ENCODE measurements at regions not wholly inside any gene's neighbourhood (a gene's known extent, or its start where the extent isn't known, plus 50 kb on each side); places are given as distances from the start of the nearest gene placed in this dataset.

DNA sequence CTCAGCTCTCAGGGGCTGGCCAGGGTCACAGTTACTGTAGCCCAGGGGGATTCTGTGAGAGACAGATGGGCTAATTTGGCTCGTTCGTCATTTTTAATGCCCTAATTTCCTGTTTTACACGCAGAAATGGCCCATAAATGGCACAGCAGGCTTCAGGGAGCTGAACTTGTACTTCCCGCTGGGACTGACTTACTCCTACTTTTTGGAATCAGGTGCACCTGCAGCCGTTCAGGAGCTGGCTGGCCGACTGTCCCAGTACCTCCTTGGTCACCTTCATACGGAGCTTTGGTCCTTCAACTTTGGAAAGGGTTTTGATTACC is 62.4 kb upstream of the URI1 start:
- Mint-ChIP-seq H3K27me3 (ENCODE audit: unreplicated experiment) (peaks cover 5% of the 10 kb centered on the region), H3K4me1 (ENCODE audit: low read depth, unreplicated experiment) (peaks cover 2% of the 10 kb centered on the region), H3K36me3 (ENCODE audit: unreplicated experiment) (no peaks in the 10 kb centered on the region), H3K9me3 (ENCODE audit: unreplicated experiment) (no peaks in the 10 kb centered on the region), H3K27ac (ENCODE audit: unreplicated experiment) (no peak overlapping the region), H3K4me3 (ENCODE audit: unreplicated experiment) (no peak overlapping the region)
- TF ChIP-seq, protein P1, sequence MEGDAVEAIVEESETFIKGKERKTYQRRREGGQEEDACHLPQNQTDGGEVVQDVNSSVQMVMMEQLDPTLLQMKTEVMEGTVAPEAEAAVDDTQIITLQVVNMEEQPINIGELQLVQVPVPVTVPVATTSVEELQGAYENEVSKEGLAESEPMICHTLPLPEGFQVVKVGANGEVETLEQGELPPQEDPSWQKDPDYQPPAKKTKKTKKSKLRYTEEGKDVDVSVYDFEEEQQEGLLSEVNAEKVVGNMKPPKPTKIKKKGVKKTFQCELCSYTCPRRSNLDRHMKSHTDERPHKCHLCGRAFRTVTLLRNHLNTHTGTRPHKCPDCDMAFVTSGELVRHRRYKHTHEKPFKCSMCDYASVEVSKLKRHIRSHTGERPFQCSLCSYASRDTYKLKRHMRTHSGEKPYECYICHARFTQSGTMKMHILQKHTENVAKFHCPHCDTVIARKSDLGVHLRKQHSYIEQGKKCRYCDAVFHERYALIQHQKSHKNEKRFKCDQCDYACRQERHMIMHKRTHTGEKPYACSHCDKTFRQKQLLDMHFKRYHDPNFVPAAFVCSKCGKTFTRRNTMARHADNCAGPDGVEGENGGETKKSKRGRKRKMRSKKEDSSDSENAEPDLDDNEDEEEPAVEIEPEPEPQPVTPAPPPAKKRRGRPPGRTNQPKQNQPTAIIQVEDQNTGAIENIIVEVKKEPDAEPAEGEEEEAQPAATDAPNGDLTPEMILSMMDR (IDR thresholded peaks at IDR 0.05; ENCODE audit: partially characterized antibody, unreplicated experiment) = no peak
- no peak for DNase-seq

- Mint-ChIP-seq H3K4me3 (ENCODE audit: unreplicated experiment) (no peak overlapping the region), H3K27me3 (ENCODE audit: unreplicated experiment) (peaks cover 6% of the 10 kb centered on the region), H3K9me3 (ENCODE audit: unreplicated experiment) (no peaks in the 10 kb centered on the region), H3K36me3 (ENCODE audit: unreplicated experiment) (no peaks in the 10 kb centered on the region), H3K27ac (ENCODE audit: unreplicated experiment) (no peak overlapping the region), H3K4me1 (ENCODE audit: low read depth, unreplicated experiment) (peaks cover 2% of the 10 kb centered on the region)
- TF ChIP-seq, protein P1 (IDR thresholded peaks at IDR 0.05; ENCODE audit: partially characterized antibody, unreplicated experiment) = no peak
- no peak for DNase-seq
Measured at GRCh38 chr19:29880498-29881081, 61.4 kb upstream of the URI1 start.

DNA sequence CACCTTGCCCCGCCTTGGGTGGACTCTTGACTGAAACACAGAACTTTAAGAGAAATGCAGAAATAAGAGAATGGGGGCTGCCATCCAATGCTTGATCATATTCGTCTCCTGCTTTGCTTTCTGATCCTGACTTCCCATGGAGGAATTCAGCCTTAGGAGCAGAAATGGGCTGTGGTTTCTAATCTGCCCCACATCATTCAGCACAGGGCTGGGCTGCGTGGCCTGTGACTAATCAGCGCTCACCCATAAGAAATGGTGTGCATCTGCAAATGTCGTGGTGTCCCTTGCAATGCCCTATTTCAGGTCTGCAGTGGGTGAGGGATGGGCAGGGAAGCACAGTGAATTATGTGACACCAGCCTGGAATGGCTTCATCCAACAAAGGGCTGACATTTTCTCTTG is 60.7 kb upstream of the URI1 start:
- TF ChIP-seq, protein P1 (IDR thresholded peaks at IDR 0.05; ENCODE audit: partially characterized antibody, unreplicated experiment) = no peak
- Mint-ChIP-seq H3K4me1 (ENCODE audit: low read depth, unreplicated experiment) (peaks cover under 1% of the 10 kb centered on the region), H3K9me3 (ENCODE audit: unreplicated experiment) (no peaks in the 10 kb centered on the region), H3K36me3 (ENCODE audit: unreplicated experiment) (no peaks in the 10 kb centered on the region), H3K27ac (ENCODE audit: unreplicated experiment) (no peak overlapping the region), H3K4me3 (ENCODE audit: unreplicated experiment) (no peak overlapping the region), H3K27me3 (ENCODE audit: unreplicated experiment) (peaks cover 6% of the 10 kb centered on the region)
- DNase-seq = no peak

DNA sequence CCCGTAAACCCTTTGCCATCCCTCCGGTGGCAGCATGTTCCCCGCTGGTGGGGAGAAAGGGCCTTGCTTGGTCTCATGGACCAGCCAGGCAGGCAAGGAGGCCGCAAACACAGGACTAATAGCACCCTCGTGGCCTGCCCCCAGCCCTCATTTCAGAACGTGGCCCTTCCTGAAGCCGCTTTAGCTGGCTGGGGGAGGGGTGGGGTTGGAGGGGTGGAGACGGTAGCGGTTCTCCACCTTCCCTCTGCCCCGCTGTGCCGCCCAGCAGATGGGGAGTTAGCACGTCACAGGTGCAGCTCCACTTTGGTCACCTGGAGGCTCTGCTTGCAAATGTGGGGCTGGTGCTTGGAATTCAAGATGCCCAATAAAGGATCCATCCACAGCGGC is 59.3 kb upstream of the URI1 start:
- Mint-ChIP-seq H3K27me3 (ENCODE audit: unreplicated experiment) (peaks cover 5% of the 10 kb centered on the region), H3K4me3 (ENCODE audit: unreplicated experiment) (no peak overlapping the region), H3K4me1 (ENCODE audit: low read depth, unreplicated experiment) (no peaks in the 10 kb centered on the region), H3K9me3 (ENCODE audit: unreplicated experiment) (peaks cover 2% of the 10 kb centered on the region), H3K27ac (ENCODE audit: unreplicated experiment) (no peak overlapping the region), H3K36me3 (ENCODE audit: unreplicated experiment) (no peaks in the 10 kb centered on the region)
- TF ChIP-seq, protein P1 (IDR thresholded peaks at IDR 0.05; ENCODE audit: partially characterized antibody, unreplicated experiment) = no peak
- no peak for DNase-seq

- H3K27me3 Mint-ChIP-seq (ENCODE audit: unreplicated experiment) = peaks cover 2% of the 10 kb centered on the region
- no peak overlapping the region for H3K27ac Mint-ChIP-seq (ENCODE audit: unreplicated experiment)
- no peaks in the 10 kb centered on the region for H3K4me1 Mint-ChIP-seq (ENCODE audit: low read depth, unreplicated experiment)
- no peak for DNase-seq
- no peaks in the 10 kb centered on the region for H3K36me3 Mint-ChIP-seq (ENCODE audit: unreplicated experiment)
- TF ChIP-seq, protein P1 (IDR thresholded peaks at IDR 0.05; ENCODE audit: partially characterized antibody, unreplicated experiment) = no peak
- no peak overlapping the region for H3K4me3 Mint-ChIP-seq (ENCODE audit: unreplicated experiment)
- peaks cover 2% of the 10 kb centered on the region for H3K9me3 Mint-ChIP-seq (ENCODE audit: unreplicated experiment)
Measured at GRCh38 chr19:29884044-29884443, 58.0 kb upstream of the URI1 start.
